Middle frontal gyrus (tissue), 1 donor: ENCODE measurements at regions not wholly inside any gene's neighbourhood (a gene's known extent, or its start where the extent isn't known, plus 50 kb on each side); places are given as distances from the start of the nearest gene placed in this dataset.

Source experiments
- DNase-seq: peaks from one replicate; pipeline ENCODE4 v3.0.0-alpha.2; 2015; ENCODE audit warnings: low spot score; ENCODE audit errors: extremely low spot score

DNA sequence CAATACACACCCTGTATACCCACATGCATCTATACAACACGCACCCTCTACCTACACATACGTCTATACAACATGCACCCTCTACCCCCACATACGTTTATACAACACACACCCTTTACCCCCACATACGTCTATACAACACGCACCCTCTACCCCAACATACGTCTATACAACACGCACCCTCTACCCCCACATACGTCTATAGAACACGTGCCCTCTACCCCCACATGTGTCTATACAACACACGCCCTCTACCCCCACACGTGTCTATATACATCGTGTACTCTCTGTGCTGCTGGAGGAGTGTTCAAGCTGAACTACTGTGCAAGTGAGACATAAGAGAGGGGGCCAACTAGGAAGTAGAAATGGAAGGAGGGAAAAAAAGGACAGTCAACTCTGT lies 621.7 kb upstream of the HS6ST1 start:
- DNase-seq, result no peak

DNA sequence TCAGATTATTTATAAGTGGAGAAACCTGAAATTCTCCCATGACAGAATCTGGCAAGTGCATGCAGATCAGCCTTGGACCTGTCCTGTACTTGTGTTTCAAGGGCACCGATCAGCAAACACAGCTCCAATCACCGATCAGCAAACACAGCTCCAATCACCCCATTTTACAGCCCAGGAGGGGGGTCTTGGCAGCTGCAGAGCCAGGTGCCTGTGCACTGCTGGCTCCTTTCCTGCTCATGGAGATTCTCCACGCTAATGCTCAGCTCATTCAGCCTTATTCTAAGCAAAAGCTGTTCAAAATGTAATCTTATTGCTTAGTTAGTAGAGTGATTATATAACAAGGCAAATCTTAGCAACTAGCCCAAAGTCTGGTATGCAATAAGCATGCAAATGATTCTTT lies 623.1 kb upstream of the HS6ST1 start:
- DNase-seq, result no peak

DNA sequence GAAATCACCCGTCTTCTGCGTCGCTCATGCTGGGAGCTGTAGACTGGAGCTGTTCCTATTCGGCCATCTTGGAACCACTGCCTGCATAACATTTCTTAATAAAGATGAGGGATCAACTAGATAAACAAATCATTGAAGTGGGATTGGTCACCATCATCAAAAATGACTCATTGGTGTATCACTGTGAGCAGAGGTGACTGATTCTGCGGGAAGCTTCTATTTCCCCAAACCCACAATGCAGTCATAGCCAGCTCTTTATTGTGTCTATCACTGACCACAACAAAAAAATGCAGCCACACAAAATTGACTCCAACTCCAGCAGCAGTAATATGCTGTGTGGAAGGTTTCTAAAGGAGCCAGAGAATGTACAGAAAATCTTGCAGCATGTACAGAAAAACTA lies 630.7 kb upstream of the HS6ST1 start:
- DNase-seq, result no peak

DNA sequence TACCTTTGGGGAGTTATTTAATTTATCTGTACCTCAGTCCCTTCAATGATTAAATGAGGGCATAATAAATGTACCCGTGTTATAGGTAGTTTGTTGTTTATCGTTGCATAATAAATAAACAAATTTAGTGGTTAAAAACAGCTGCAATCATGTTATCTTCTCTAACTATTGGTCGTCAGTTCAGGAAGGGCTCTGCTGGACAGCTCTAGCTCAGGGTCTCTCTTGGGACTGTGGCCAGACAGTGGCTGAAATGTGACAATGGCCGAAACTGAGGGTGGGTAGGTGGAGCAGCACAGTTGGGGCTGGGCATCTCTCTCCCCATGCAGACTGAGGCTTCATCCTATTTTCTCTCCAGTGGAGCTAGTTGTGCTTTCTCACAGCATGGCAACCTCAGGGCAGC lies 632.1 kb upstream of the HS6ST1 start:
- no peak for DNase-seq

DNA sequence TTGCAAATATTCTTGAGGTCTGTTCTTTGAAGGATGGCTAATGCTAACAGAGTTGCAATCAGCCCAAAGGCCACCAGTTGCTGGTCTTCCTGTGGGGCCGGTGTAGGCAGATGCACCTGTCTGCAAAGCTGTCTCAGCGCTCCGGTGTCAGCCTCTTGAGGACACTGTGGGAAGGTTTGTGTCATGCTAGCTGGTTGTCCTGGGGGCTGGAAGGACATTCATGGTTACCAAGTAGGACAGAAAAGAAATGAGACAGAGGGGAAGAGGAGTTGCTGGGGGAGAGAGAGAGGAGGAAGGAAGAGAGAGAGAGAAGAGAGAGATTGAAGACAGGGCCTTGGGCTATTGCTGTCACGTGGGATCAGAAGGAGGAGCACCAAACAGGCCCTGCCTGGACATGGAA lies 639.6 kb upstream of the HS6ST1 start:
- no peak for DNase-seq

DNA sequence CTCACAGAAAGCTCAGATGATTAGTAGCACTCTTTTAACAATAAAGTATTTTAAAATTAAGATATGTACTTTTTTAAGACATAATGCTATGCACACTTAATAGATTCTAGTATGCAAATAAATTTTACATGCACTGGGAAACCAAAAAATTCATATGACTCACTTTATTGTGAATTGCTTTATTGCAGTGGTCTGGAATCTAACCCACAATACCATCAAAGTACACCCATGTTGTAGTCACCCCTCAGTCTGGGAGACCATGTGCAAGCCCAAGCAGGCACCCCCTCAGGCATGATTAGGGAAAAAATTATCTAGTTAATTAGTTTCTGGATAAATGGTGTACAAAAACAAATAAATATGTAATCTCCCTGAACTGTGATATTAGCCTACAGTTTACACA lies 649.0 kb upstream of the HS6ST1 start:
- DNase-seq, result no peak

DNA sequence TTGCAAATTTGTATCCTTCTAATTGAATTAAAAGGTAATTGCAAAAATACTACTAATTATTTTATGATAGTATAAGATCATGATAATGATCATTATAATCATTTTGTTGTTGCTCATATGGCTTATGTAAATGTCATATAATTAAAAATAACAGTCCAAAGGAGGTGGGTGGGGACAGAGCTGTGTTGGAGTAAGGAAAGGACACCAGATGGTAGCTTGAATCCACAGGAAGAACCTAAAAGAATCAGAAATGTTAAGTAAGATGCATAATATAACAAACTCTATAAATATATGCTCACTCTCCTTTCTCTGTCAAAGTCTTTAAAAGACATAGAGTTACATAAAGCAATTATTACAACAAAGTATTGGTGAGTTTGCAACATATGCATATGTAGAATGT lies 650.7 kb upstream of the HS6ST1 start:
- no peak for DNase-seq

DNA sequence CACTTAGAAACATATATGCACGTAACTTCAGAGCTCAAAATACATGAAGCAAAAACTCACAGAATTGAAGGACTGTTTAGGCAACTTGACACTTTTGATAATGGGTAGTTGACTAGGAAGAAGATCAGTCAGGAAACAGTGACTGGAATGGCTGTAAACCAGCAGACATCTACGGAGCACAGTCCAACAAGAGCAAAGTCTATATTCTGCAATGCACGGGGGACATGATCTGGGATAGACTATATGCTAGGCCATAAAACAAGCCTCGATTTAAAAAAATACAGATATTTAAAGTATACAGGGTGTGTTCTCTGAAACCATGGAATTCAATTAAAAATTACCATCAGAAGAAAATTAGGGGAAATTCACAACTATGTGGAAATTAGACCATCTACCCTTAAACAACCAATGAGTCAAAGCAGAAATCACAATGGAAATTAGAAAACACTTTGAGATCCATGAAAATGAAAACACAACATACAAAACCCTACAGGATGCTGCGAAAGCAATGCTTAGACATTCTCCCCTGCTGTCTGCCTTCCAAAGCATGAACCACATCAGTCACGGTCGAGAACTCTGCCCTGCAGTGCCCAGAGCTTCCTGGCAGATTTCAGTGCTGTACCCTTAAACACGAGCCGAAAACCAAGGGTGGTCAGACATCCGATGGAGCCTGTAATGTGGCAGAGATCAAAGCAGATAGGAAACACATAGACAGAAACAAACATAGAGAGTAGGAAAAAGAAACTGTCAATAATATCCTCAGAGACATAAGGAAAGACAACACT lies 651.9 kb upstream of the HS6ST1 start:
- no peak for DNase-seq

DNA sequence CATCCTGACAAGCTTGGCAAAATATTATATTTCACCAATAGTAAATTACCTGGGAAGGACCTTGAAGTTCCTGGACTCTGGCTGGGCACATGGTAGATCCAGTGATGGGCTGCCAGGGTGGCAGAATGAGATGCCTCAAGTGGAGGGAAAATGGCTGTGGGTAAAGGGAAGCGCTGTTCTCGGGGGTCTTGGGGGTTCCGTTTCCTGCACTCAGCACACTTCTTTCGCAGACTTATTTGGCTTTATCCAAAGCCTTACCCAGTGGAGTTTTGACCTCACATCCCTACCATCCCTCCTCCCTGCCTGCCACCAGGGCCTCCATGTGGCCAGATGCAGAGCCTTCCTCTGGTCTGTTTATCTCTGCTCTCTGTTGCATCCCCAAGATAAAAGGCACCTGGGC lies 654.9 kb upstream of the HS6ST1 start:
- DNase-seq, result no peak

DNA sequence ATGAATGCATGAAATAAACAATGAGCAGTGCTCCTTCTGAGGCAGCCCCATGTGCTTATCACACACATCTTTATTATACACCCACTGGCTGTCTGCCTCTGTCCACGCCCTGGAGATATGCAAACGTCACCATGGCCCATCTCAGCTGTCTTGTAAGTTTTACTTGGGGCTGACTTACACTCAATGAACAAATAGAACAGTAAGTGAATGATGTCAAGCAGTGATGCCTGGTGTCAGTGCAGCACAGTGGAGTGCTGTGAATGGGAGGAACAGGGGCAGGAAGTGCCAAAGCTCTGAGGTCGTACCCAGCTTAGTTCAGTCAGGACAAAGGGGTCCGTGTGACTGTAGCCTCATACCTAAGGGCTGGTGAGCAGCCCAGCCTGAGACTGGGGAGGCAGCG lies 659.5 kb upstream of the HS6ST1 start:
- DNase-seq, result no peak

DNA sequence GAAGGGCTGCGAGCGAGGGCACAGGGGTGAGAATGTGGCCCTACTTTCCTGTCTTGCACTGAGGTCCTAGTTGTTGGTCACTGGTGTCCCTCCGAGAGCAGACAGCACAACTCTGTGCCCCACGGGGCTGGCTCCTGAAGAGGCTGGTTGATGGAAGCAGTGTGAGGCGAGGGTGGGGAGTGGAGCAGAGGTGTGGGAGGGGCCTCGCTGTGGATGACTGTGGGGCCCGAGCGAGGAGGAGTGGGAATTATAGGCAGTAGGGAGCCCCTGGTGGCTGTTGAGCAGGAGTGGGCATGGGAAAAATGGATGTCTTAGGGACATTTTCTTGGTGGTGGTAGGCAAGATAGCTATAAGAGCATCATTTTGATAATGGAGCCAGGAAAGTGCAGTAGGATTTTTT lies 660.5 kb upstream of the HS6ST1 start:
- DNase-seq, result no peak

DNA sequence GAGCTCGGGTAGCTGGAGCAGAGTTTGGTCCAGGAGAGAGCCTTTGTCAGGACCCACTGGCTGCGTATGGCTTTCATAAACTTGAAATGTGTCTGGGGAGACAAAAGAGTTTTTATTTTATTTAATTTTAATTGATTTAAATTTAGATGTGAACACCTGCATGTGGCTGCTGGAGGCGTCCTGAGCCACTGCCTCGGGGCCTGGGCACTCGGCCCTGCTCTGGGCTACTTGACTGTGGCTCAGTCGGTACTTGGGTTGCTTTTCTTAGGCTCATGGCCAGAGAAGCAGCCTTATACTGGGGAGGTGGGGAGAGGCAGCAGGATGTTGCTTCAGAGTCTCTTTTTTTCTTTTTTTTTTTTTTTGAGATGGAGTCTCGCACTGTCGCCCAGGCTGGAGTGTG lies 661.8 kb upstream of the HS6ST1 start:
- DNase-seq, result no peak

DNA sequence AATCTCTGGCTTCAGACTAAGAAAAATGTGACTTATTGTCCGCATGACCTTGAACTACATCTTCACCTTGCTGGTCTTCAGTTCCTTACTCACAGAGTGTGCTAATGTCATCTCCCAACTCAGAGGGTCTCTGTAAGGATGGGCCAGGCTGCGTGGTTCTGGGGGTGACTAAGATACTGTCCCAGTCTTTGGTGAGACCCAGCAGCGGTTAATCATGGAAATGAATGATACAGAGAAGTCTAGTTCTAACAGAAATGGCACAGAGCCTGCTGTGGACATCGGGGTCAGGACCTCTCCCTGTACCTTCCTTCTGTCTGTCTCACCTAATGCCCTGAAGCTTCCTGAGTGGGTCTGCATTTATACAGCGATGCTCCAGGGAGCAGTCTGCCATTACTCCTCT lies 662.7 kb upstream of the HS6ST1 start:
- no peak for DNase-seq

DNA sequence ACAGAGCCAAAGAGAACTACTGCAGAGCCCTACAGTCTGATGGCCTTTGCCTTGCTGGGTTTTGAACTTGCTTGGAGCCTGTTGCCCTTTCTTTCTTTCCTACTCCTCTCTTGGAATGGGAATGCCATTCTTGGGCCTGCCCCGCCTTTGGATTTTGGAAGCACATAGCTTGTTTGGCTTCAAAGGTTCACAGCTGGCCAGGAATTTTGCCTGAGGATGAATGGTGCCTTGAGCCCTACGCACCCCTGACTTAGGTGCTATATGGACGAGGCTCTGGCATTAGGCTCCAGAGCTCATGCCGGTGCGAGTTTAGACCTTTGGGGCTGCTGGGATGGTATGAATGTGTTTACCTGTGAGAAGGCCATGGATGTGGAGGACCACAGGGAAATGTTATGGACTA lies 663.3 kb upstream of the HS6ST1 start:
- no peak for DNase-seq

DNA sequence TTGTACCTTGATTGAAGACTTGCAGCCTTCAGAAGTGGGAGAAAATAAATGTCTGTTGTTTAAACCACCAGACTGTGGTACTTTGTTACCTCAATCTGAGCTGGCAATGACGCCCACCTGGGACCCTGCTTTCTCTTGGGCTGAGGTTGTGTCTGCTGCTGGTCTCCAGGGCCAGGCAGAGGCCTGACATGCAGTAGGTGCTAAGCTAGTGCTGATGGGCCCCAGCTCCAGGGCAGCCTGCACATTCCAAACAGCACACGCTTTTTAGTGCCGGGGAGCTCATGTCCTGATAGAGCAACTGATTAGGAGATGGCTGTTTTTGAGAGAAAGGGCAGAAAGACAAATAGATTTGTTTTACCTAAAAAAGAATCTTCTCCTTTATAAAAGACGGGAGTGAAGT lies 664.0 kb upstream of the HS6ST1 start:
- no peak for DNase-seq

DNA sequence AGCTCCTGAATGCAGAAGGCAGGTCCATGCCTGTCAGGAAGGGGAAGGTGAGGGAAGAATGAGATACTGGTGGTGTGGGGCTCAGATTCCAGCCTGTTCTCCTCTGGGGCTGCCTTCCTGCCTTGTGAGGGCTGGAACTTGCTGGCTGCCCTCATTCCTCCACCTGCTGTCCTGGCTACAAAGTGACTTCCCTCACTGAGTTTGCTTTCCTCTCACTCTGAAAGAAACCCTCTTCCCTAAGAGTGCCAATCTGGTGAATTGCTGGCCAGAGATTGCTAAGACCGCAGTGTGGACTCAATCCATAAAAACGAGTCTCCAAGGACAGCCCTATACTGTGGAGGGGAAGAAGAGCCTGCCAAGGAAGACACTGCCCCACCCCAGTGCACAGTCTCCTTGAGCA lies 664.4 kb upstream of the HS6ST1 start:
- DNase-seq, result no peak

DNA sequence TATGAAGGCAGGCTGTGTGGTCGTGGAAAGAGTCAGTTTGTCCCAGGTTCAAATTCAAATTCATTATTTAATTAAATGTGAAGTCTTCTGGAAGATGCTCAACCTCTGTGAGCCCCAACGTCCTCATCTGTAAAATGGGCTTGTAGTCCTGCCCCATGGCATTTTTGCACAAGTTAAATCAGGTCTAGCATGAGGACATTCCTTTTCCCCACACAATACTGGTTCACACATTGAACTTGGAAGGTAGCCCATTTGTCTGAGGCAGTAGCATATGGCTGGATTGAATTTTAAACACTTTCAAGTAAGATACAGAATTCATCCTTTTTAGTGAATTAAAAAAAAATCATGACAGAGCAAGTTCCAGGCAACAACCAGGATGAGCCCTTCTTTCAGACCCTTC lies 665.4 kb upstream of the HS6ST1 start:
- no peak for DNase-seq

DNA sequence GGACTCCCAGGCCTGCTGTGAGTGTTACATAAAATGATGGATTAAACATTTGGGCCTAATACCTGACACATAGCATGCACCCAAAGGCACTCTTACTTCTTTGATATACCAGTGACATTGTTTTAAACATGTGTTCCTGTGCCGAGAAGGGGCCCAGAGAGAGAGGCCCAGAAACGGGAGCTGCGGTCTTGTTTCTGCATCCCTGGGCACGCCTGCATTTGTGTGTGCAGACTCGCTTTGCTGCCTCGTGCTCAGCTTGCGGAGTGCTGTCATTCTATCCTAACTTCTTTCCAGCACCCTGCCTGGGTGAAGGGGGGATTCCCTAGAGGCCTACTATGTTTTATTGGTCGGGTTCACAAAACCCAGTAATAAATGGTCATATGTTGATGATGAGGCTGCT lies 666.2 kb upstream of the HS6ST1 start:
- DNase-seq, result no peak

DNA sequence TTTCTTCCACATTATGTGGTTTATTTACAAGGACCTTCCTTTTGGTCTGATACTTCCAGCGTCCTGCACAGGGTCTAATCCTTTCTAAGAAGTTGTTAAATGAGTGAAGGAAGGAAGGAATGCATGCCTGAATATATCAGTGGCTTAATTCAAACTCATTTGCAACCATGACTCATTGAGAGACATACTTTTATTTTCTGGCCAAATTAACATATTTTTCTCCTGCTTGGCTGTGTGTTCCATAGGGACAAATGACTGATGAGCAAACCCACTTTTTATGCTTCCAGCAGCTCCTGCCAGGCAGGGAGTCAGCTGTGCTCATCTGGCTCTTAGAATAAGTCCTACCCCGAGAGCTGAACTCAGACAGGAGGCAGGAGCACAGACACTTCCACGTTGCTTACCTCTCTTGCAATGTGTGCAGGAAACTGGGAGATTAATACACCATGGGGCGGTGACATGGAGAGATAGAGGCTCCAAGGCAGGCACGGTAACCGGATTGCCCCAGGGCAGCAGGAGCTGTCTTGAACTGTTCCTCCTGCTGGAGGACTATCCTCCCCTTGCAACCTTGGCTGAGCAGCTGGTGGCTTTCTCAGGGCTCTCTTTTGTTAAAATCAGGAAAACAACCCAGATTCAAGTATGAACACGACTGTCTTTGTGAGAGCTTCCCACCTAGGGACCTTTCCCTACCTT lies 667.5 kb upstream of the HS6ST1 start:
- DNase-seq, result no peak

DNA sequence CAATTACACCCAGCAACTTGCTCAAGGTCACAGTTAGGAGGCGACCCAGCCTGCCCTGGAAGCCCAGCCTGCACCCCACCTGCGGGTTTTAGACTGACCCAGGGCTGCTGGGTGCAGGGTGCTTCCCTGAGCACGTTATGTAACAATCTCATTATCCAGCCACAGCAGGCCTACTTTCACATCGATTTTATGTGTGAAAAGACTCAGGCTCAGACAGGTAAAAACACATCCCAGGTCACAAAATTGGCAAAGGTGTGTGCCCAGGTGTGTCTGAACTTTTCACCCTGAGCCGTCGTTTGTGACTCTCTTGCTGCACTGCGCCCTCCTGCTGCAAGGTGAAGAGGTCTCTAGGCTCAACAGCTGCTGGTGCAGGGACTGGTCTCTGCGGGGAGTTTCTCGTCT lies 668.2 kb upstream of the HS6ST1 start:
- no peak for DNase-seq

DNA sequence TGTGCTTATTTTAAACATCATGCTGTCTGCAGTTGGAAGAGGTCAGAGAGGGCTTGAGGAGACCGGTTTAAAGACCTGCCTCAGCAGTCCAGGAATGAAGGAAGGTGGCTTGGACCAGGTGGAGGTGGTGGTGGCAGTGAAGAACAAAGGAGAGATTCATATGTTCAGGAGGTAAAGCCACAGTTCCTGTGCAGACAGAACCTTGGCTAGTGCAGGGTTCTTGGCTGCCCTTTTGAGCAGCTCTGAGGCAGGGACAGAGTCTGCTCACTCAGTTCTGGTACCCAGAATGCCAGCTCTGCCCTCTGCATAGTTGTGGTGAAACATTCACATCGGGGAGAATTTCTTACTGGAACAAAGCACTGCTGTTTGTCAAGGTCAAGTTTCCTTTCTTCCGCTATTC lies 669.7 kb upstream of the HS6ST1 start:
- no peak for DNase-seq

DNA sequence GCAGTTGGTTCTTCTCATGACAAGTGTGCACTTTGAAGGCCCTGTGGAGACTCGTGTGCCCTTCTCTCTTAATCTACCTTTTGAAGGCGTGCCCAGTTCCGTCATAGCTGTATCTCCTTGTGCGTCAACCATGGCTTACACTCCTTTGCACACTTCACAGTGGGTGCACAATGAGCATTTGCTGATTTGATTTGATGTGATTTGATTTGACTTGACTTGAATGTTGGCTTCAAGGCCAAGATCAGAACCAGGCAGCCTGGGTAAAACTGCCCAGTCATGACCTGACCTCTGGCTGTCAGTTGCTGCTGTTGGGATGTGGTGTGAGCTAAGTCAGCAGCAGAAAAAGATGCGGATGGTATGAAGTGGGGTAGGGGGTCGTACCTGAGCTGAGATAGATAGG lies 670.3 kb upstream of the HS6ST1 start:
- DNase-seq, result no peak

DNA sequence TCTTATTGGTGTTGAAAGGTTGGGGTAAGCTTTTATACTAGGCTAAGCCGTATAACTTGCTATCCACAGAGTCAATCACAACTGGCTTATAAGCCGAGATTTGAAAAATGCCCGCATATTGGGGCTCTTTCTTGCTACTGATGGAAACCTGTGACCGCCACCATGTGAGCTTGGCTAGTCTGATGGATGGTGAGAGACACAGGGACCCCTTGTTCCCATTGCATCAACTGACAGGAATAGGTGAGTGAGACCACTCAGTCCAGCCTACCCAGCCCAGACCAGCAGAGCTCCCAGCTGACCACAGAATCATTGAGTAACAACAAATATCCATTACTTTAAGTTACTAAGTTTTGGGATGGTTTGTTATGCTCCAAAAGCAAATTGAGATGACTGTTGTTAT lies 676.4 kb upstream of the HS6ST1 start:
- no peak for DNase-seq
